ENCODE measurements at regions not wholly inside any gene's neighbourhood (a gene's known extent, or its start where the extent isn't known, plus 50 kb on each side); places are given as distances from the start of the nearest gene placed in this dataset.

DNA sequence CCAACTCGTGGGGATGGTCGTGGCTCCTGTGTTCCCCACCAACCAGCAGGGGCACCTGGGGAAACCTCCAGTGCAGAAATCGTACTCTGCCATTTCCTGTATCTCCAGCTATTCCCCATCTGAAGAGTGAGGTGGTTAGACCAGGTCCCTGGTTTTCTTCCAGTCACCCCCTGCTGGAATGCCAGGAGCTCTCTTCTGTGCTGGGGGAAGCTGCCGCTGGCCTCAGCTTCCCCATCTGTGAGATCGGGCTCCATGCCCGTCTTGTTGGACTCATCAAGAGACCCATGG, 119.7 kb downstream of the INHBB start:
- DNase-seq, result no peak
- Histone ChIP-seq H3K4me3 (ENCODE audit: insufficient read depth, low read depth, low read length) (peak overlapping the region; percentile 5; the same call in 1 of the 2 replicates), H3K27me3 (ENCODE audit: control insufficient read depth, insufficient read depth, low read length) (peaks cover 80% of the 10 kb centered on the region), H3K36me3 (replicated peaks; ENCODE audit: control insufficient read depth, insufficient read depth, low read length) (no peaks in the 10 kb centered on the region)

DNA sequence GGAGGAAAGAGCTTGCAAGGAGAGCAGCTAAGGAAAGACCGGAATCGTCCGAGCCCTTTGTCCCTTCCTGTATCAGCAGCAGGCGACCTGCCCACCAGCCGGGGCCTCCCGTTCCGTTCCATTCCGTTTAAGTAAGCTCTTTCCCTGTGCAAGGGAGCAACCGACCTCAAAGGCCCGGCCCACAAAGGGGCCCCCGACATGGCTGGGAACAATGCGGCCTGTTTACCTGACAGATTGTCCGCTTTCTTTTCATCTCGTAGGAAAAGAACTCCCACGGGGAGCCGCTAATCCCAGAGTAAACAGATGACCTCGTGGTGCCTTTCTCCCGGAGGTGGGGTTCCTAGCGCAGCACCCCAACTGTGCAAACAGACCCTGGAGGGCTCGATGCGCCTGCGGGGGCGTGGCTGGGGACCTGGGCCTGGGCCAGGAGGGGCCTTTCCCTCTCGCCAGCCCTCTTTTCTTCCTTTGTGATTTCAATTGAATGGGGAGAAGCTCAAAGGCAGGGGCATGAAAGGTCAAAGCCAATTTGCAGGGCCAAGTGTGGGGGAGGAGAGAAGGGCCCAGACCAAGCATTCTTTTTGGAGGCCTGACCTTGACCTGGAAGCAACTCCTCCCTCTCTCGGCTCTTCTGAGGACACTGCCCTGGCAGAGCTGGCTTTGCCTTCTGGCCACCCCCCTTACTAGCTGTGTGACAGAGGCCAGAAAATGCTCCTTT, 120.2 kb downstream of the INHBB start:
- peak; percentile 97 for DNase-seq
- no peaks in the 10 kb centered on the region for H3K36me3 ChIP-seq (replicated peaks; ENCODE audit: control insufficient read depth, insufficient read depth, low read length)
- peaks cover 79% of the 10 kb centered on the region for H3K27me3 ChIP-seq (ENCODE audit: control insufficient read depth, insufficient read depth, low read length)
- H3K4me3 ChIP-seq (ENCODE audit: insufficient read depth, low read depth, low read length), result peak overlapping the region; percentile 25; the same call in 1 of the 2 replicates

DNA sequence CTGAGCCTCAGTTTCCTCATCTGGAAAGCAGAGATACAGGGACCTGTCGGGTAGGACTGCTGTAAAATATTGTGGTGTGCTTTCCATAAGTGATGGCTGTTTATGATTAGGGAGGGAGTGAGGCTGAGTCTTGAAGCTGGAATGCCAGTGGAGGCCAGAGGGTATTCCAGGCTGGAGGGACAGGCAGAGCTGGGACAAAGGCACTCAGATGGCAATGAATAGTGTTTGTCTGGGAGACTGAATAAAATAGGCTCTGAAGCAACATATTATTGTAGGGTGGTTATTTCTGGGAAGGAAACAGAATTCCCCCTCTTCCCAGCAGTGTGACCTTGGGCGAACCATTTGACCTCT, 120.7 kb downstream of the INHBB start:
- H3K36me3 ChIP-seq (replicated peaks; ENCODE audit: control insufficient read depth, insufficient read depth, low read length), result no peaks in the 10 kb centered on the region
- H3K4me3 ChIP-seq (ENCODE audit: insufficient read depth, low read depth, low read length), result no peak overlapping the region
- H3K27me3 ChIP-seq (ENCODE audit: control insufficient read depth, insufficient read depth, low read length), result peaks cover 80% of the 10 kb centered on the region
- no peak for DNase-seq

DNA sequence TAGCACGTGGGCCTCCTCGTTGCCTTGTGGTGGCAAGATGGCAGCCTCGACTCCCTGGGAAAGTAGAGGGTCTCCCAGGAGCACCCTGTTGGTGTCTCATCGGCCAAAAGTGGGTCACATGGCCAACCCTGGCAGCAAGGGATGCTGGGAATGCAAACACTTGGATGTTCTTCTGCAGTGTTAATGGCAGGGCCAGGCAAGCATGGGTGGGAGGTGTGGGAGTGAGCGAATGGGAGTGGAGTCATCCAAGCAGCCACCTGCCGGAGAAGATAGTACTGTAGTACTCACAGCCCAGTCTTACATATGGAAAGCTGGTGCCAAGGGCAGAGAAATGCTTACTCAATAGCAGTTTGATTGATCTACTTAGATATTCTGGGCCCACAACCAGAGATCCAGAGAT, 122.2 kb downstream of the INHBB start:
- Histone ChIP-seq H3K36me3 (replicated peaks; ENCODE audit: control insufficient read depth, insufficient read depth, low read length) (no peaks in the 10 kb centered on the region), H3K27me3 (ENCODE audit: control insufficient read depth, insufficient read depth, low read length) (peaks cover 72% of the 10 kb centered on the region), H3K4me3 (ENCODE audit: insufficient read depth, low read depth, low read length) (no peak overlapping the region)
- DNase-seq, result no peak

DNA sequence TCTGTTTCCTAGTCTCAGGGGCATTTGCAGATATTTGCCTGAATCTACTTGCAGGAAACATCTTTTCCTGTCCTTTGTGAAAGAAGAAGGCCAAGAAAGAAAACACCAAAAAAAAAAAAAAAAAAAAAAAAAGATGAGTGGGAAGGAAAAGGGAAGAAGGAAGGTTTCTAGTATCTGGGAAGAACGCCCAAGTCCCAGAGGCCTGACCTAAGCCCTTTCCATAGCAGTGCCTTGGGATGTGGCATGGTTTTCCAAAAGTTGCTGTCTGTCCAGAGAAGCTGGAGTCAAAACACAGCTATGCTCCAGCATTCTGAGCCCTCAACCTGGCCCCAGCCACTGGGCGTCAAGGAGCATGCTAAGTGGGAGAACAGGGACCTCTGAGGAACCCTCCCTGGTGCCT, 123.5 kb downstream of the INHBB start:
- DNase-seq, result no peak
- Histone ChIP-seq H3K36me3 (replicated peaks; ENCODE audit: control insufficient read depth, insufficient read depth, low read length) (no peaks in the 10 kb centered on the region), H3K27me3 (ENCODE audit: control insufficient read depth, insufficient read depth, low read length) (peaks cover 59% of the 10 kb centered on the region), H3K4me3 (ENCODE audit: insufficient read depth, low read depth, low read length) (no peak overlapping the region)

DNA sequence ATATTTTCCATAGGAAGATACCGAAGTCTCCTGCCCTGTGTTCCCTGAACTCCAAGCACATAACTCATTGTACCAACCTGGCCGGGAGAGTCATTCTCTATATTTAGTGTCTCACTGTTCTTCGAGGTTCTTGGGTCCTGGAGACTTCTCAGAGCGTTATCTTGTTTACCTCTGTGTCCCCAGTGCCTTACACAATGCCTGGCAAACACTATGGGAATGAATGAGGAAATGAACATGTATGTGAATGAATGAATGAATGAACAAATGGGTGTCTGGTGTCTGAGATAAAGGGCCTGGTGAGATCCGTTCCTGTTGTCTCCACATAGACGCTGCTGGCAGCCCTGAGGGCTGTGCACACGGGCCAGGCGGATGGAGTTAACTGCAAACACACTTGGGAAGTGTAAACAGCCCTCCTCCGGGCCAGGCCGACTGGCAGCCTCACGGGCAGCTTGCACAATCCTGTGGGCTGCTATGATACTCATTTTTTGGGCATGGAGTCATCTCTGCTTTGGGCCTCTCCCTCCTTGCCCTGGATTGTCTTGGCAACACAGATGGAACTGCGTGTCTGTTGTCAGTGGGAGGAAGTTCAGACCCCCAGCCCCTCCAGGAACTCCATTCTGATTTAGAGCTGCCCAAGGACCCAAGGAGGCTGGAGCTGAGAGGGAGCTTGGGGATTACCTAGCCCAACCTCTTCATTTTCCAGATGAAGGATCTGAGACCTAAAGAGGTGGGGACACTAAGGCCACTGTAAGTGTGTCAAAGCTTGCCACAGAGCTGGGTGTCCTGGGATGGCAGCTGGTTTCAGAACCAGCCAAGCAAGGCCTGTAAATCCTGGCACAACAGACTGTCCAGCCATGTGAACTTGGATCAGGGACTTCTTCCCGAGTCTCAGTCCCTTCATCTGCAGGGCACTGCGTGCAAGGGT, 124.4 kb downstream of the INHBB start:
- peaks cover 51% of the 10 kb centered on the region for H3K27me3 ChIP-seq (ENCODE audit: control insufficient read depth, insufficient read depth, low read length)
- no peak for DNase-seq

DNA sequence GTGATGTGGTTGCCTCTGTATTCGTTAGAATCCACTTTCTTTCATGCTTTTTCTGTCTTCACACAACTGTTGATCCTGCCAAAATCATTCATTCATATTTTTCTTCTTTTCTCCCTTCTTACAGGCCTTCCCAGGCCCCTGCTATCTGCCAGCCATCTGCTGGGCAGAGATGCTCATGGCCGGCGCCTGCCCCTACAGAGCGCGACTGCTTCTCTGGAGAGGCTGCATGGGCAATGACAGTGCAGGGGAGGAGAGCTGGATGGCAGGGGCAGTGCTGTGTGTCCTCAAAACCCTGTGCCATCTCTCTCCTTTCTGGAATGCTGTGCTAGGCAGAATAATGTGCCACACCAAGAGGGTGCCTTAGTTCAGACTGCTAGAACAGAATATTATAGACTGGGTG, 125.2 kb downstream of the INHBB start:
- DNase-seq, result no peak
- Histone ChIP-seq H3K27me3 (ENCODE audit: control insufficient read depth, insufficient read depth, low read length) (peaks cover 47% of the 10 kb centered on the region), H3K36me3 (replicated peaks; ENCODE audit: control insufficient read depth, insufficient read depth, low read length) (no peaks in the 10 kb centered on the region), H3K4me3 (ENCODE audit: insufficient read depth, low read depth, low read length) (no peak overlapping the region)

More for the DNA sequence above, 124.4 kb downstream of the INHBB start:
- no peaks in the 10 kb centered on the region for H3K36me3 ChIP-seq (replicated peaks; ENCODE audit: control insufficient read depth, insufficient read depth, low read length)
- H3K4me3 ChIP-seq (ENCODE audit: insufficient read depth, low read depth, low read length), result no peak overlapping the region

DNA sequence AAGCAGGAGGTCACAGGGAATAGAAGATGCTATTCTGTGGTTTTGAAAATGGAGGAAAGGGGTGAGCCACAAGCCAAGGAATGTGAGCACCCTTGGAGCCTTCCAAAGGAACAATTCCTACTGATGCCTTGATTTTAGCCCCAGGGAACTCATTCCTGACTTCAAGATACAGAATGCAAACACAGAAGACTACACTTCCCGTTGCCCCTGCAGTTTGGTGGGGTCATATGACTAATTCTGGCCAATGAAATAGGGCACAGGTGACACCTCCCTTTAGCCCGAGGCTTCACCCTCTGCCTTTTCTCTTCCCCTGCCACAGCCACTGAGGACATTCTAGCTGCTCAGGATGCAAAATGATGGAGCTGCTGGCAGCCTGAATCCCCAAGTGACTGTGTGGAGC, 126.1 kb downstream of the INHBB start:
- no peak overlapping the region for H3K4me3 ChIP-seq (ENCODE audit: insufficient read depth, low read depth, low read length)
- H3K36me3 ChIP-seq (replicated peaks; ENCODE audit: control insufficient read depth, insufficient read depth, low read length), result no peaks in the 10 kb centered on the region
- DNase-seq, result no peak
- peaks cover 42% of the 10 kb centered on the region for H3K27me3 ChIP-seq (ENCODE audit: control insufficient read depth, insufficient read depth, low read length)

DNA sequence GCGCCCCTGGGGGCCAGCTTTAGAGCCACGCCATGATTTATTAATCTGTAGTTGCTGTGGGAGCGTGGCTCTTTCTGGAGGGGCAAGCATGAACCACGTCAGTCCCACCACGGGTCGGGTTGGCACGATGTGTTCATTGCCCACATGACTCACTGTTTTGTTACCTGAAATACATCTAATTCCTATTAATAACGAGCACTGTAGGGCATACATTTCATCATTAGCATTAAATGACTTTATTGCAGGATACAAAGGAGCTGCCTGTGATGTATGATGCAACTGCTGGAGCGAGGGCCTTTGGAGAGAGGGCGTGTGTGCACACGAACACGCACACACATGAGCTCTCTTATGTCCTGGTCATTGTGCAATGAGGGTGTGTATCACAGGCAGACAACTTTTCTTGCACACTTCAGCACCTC, 127.0 kb downstream of the INHBB start:
- H3K27me3 ChIP-seq (ENCODE audit: control insufficient read depth, insufficient read depth, low read length), result peaks cover 35% of the 10 kb centered on the region
- DNase-seq, result no peak
- H3K4me3 ChIP-seq (ENCODE audit: insufficient read depth, low read depth, low read length), result no peak overlapping the region
- H3K36me3 ChIP-seq (replicated peaks; ENCODE audit: control insufficient read depth, insufficient read depth, low read length), result no peaks in the 10 kb centered on the region

DNA sequence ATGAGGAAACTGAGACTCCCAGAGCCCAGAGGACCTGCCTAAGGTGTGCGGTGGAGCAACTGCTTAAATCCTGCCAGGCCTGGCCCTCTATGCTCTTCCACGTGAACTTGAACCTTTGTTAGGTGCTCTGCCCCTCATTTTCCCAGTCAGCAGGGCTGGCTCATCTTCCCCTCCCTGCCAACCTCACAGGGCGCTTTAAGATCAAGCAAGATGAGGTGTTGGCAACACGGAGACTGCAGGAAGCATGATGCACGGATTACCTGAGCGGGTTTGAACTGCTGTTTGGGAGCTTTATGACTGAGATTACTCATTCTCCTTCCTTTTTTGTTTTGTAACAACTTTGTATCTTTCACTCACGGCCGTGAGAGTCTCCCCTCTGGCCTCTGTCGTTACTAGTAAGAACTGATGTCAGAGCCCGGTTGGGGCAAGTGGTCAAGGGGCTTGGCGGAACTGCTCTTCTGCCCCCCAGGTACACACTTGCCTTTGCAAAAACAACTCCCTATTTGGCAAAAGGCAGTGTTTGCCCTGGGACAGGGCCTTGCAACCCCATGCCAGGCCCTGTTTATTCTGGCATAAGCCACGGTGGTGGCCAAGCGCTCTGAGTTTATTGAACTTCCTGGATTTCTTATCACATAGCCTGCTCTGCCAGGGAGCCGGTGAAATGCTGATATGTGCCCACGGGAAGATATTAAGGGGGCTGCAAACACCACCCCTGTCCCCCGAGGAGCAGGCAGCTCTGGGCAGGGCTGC, 127.8 kb downstream of the INHBB start:
- DNase-seq, result no peak
- peaks cover 27% of the 10 kb centered on the region for H3K27me3 ChIP-seq (ENCODE audit: control insufficient read depth, insufficient read depth, low read length)

DNA sequence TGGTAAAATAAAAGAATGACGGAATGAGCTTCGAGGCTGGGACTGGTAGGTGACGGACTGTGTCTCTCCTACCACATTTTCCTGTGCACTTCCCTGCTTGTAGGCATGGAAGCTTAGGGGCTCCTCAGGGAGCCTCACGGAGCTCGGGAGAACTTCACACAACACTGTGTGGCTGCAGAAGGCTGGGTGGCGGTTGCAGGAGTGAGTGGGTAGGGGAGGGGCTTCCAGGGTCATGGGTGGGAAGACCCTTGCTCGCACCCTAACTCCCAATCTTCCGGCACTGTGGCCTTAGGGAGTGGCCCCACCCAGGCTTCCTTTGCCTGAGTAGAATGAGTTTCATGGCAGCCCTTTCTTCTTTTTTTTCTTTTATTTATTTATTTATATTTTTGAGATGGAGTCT, 128.6 kb downstream of the INHBB start:
- Histone ChIP-seq H3K36me3 (replicated peaks; ENCODE audit: control insufficient read depth, insufficient read depth, low read length) (no peaks in the 10 kb centered on the region), H3K4me3 (ENCODE audit: insufficient read depth, low read depth, low read length) (no peak overlapping the region), H3K27me3 (ENCODE audit: control insufficient read depth, insufficient read depth, low read length) (peaks cover 22% of the 10 kb centered on the region)
- DNase-seq, result no peak

More for the DNA sequence above, 127.8 kb downstream of the INHBB start:
- no peak overlapping the region for H3K4me3 ChIP-seq (ENCODE audit: insufficient read depth, low read depth, low read length)
- no peaks in the 10 kb centered on the region for H3K36me3 ChIP-seq (replicated peaks; ENCODE audit: control insufficient read depth, insufficient read depth, low read length)

DNA sequence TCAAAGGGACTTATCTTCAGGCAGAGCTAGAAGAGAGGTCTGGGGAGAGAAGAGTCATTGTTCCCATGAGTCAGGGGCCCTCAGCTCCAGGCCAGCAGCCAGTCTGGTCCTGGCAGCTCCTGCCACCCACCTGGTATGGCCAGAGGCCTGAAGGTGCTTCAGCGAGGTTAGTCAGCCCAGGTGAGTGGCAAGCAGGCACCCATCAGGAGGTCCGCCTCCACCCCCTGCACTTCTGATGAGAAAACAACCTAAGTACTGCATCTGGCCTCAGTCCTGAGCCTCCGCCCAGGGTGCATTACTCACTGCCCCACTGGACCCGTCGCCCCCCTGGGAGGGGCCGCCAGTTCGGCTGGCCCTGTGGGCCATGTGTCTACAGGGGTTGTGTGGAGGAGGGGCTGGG, 130.2 kb downstream of the INHBB start:
- peaks cover 9% of the 10 kb centered on the region for H3K27me3 ChIP-seq (ENCODE audit: control insufficient read depth, insufficient read depth, low read length)
- no peak overlapping the region for H3K4me3 ChIP-seq (ENCODE audit: insufficient read depth, low read depth, low read length)
- DNase-seq, result no peak
- no peaks in the 10 kb centered on the region for H3K36me3 ChIP-seq (replicated peaks; ENCODE audit: control insufficient read depth, insufficient read depth, low read length)

DNA sequence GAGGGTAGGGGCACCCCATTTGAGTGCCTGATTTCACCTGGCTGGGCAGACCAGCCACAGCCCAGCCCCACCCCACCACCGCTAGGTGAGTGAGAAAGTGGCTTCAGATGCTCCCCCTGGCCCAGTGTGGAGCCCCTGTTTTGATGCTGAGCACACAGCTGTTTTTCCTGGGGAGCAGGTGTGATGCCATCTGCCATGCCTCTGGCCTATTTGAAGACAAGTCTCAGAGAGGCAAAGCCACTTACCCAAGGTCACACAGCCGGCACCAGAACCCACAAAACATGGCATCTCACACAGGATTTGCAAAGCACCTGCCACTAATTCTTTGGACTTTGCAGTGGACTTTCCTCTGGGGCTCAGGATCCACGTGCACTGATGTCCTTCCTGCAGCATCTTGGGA, 131.3 kb downstream of the INHBB start:
- Histone ChIP-seq H3K36me3 (replicated peaks; ENCODE audit: control insufficient read depth, insufficient read depth, low read length) (no peaks in the 10 kb centered on the region), H3K27me3 (ENCODE audit: control insufficient read depth, insufficient read depth, low read length) (peaks cover 2% of the 10 kb centered on the region; the same call in 1 of the 2 replicates), H3K4me3 (ENCODE audit: insufficient read depth, low read depth, low read length) (no peak overlapping the region)
- no peak for DNase-seq

DNA sequence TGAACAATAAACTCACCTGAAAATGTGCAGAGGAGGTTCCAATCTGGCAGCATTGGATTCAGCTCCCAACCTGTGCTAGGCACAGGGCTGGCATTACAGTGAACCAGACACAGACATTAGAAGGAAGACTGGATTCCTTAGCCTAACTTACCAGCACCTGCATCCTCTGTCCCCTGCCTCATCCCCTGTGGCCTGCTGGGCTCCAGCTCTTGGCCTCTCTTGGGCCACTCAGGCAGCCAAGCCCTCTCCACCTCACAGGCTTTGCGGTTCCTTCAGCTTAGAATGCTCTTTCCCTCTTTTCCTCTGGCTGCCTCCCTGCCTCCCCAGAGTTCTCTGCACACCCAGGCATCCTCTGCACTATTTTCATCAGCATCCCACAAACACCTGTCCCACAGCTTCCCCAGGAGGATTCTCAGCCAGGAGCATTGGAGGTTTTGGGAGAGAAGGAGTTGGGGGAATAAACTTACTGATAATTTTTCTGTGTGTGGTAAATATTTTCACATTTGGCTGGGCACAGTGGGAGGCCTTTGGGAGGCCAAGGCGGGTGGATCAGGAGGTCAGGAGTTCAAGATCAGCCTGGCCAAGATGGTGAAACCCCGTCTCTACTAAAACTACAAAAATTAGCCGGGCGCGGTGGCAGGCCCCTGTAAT, 132.0 kb downstream of the INHBB start:
- peaks cover 2% of the 10 kb centered on the region; the same call in 1 of the 2 replicates for H3K27me3 ChIP-seq (ENCODE audit: control insufficient read depth, insufficient read depth, low read length)
- DNase-seq, result no peak
- H3K36me3 ChIP-seq (replicated peaks; ENCODE audit: control insufficient read depth, insufficient read depth, low read length), result no peaks in the 10 kb centered on the region
- H3K4me3 ChIP-seq (ENCODE audit: insufficient read depth, low read depth, low read length), result no peak overlapping the region

Measured in H7 (cell line).